Neural cell (in vitro differentiated cells): ENCODE measurements at regions not wholly inside any gene's neighbourhood (a gene's known extent, or its start where the extent isn't known, plus 50 kb on each side); places are given as distances from the start of the nearest gene placed in this dataset.

Source experiments
- H2AFZ ChIP-seq: fragments of 200-600, 300-800 bp; sonication (generic), shearing (Covaris generic); 2 replicates; pipeline ENCODE4 v1.6.0; 2014; ENCODE audit warnings: low read depth, mild to moderate bottlenecking, antibody characterized with exemption, low read length, moderate library complexity
- H3F3A ChIP-seq: fragments of 200-600 bp; shearing (Covaris generic); 2 replicates; pipeline ENCODE4 v1.6.1; 2016; ENCODE audit warnings: mild to moderate bottlenecking, moderate library complexity, mixed read lengths, antibody characterized with exemption, low read length; ENCODE audit not compliant: insufficient read depth, poor library complexity, severe bottlenecking
- H3K27ac ChIP-seq: fragments of 200-600, 300-800 bp; sonication (generic), shearing (Covaris generic); 2 replicates; pipeline ENCODE4 v1.5.1; 2014; ENCODE audit warnings: mild to moderate bottlenecking, low read length, moderate library complexity
- H3K27me3 ChIP-seq: fragments of 300-800, 200-600 bp; sonication (generic), shearing (Covaris generic); 2 replicates; pipeline ENCODE4 v1.6.0; 2014; ENCODE audit warnings: mild to moderate bottlenecking, low read depth, low read length, moderate library complexity; ENCODE audit not compliant: insufficient read depth
- H3K36me3 ChIP-seq: fragments of 300-800, 200-600 bp; sonication (generic), shearing (Covaris generic); 2 replicates; pipeline ENCODE4 v1.5.1; 2014; ENCODE audit warnings: mild to moderate bottlenecking, antibody characterized with exemption, low read length, moderate library complexity; ENCODE audit not compliant: insufficient read depth
- H3K4me2 ChIP-seq: fragments of 300-800, 200-600 bp; sonication (generic), shearing (Covaris generic); 2 replicates; pipeline ENCODE4 v1.6.0; 2014; ENCODE audit warnings: mild to moderate bottlenecking, low read length
- H3K4me3 ChIP-seq: fragments of 300-800, 200-600 bp; sonication (generic), shearing (Covaris generic); 2 replicates; pipeline ENCODE4 v1.5.1; 2014; ENCODE audit warnings: mild to moderate bottlenecking, low read length, moderate library complexity
- H3K79me2 ChIP-seq: fragments of 200-600 bp; shearing (Covaris generic); replicated peaks from 2 replicates; pipeline ENCODE4 v1.6.0; 2014; ENCODE audit warnings: mild to moderate bottlenecking, low read length, moderate library complexity; ENCODE audit not compliant: insufficient read depth
- H3K9ac ChIP-seq: fragments of 300-800, 200-600 bp; sonication (generic), shearing (Covaris generic); 2 replicates; pipeline ENCODE4 v1.6.1; 2016; ENCODE audit warnings: mild to moderate bottlenecking, low read length, mixed read lengths
- H3K9me2 ChIP-seq: fragments of 200-600 bp; shearing (Covaris generic); 2 replicates; pipeline ENCODE4 v1.6.1; 2016; ENCODE audit warnings: mild to moderate bottlenecking, low read length, mixed read lengths; ENCODE audit not compliant: insufficient read depth
- H3K9me3 ChIP-seq: fragments of 200-600, 300-800 bp; sonication (generic), shearing (Covaris generic); 2 replicates; pipeline ENCODE4 v1.6.1; 2016; ENCODE audit warnings: mild to moderate bottlenecking, mixed run types, low read length, moderate library complexity, mixed read lengths
- H4K20me1 ChIP-seq: fragments of 200-600 bp; shearing (Covaris generic); 2 replicates; pipeline ENCODE4 v1.6.1; 2016; ENCODE audit warnings: mild to moderate bottlenecking, mixed run types; ENCODE audit not compliant: insufficient read depth
- CTCF ChIP-seq: fragments of 450-650 bp; IDR thresholded peaks from 2 replicates; pipeline ENCODE4 v1.5.1; 2014; ENCODE audit warnings: antibody characterized with exemption, mild to moderate bottlenecking, moderate library complexity; ENCODE audit not compliant: poor library complexity, severe bottlenecking
- EP300 ChIP-seq: fragments of 450-650 bp; conservative IDR thresholded peaks from 2 replicates; pipeline ENCODE4 v1.6.1; 2014; ENCODE audit warnings: antibody characterized with exemption, mild to moderate bottlenecking, moderate library complexity; ENCODE audit not compliant: poor library complexity, severe bottlenecking
- EZH2 ChIP-seq: fragments of 200-600, 300-800 bp; shearing (Covaris generic), sonication (generic); IDR thresholded peaks from 2 replicates; pipeline ENCODE4 v1.6.1; 2014; ENCODE audit warnings: antibody characterized with exemption, low read length, borderline replicate concordance, mild to moderate bottlenecking; ENCODE audit not compliant: insufficient read depth, poor library complexity, severe bottlenecking
- MXI1 ChIP-seq: fragments of 450-650 bp; conservative IDR thresholded peaks from 2 replicates; pipeline ENCODE4 v1.6.1; 2014; ENCODE audit warnings: antibody characterized with exemption, mild to moderate bottlenecking; ENCODE audit not compliant: poor library complexity, severe bottlenecking
- POLR2AphosphoS5 ChIP-seq: IDR thresholded peaks from 2 replicates; pipeline ENCODE4 v1.6.1; 2012
- RAD21 ChIP-seq: fragments of 450-650 bp; conservative IDR thresholded peaks from 2 replicates; pipeline ENCODE4 v1.6.1; 2014; ENCODE audit warnings: antibody characterized with exemption, mild to moderate bottlenecking, moderate library complexity
- REST ChIP-seq: IDR thresholded peaks from 2 replicates; pipeline ENCODE4 v1.6.1; 2012; ENCODE audit warnings: borderline replicate concordance
- SMC3 ChIP-seq: fragments of 450-650 bp; conservative IDR thresholded peaks from 2 replicates; pipeline ENCODE4 v1.6.1; 2014; ENCODE audit warnings: antibody characterized with exemption, mild to moderate bottlenecking, moderate library complexity; ENCODE audit not compliant: poor library complexity
- TAF1 ChIP-seq: IDR thresholded peaks from 2 replicates; pipeline ENCODE4 v1.6.1; 2012; ENCODE audit warnings: low read depth

GRCh38 chr13:67554286-67554685, 324.1 kb upstream of the PCDH9 start:
- H4K20me1 ChIP-seq: no peaks in the 10 kb centered on the region

GRCh38 chr13:67549331-67549730, 319.2 kb upstream of the PCDH9 start:
- H3K9ac ChIP-seq: no peak overlapping the region

More at GRCh38 chr13:67554286-67554685, 324.1 kb upstream of the PCDH9 start:
- H2AFZ ChIP-seq: no peak overlapping the region
- no peak for TF ChIP-seq CTCF
- TF ChIP-seq EP300: no peak
- TF ChIP-seq SMC3: no peak
- TF ChIP-seq REST: no peak
- TF ChIP-seq RAD21: no peak
- TF ChIP-seq EZH2: no peak
- no peak for TF ChIP-seq TAF1
- TF ChIP-seq MXI1: no peak
- no peak for TF ChIP-seq POLR2AphosphoS5
- no peaks in the 10 kb centered on the region for H3K79me2 ChIP-seq
- H3K27ac ChIP-seq: no peak overlapping the region
- no peak overlapping the region for H3K4me2 ChIP-seq
- no peaks in the 10 kb centered on the region for H3K27me3 ChIP-seq
- H3K4me3 ChIP-seq: no peak overlapping the region
- no peaks in the 10 kb centered on the region for H3K9me2 ChIP-seq
- H3K9me3 ChIP-seq: no peaks in the 10 kb centered on the region
- no peaks in the 10 kb centered on the region for H3F3A ChIP-seq
- H3K9ac ChIP-seq: no peak overlapping the region
- H3K36me3 ChIP-seq: no peaks in the 10 kb centered on the region

GRCh38 chr13:67538906-67539305, 308.8 kb upstream of the PCDH9 start:
- H3K9ac ChIP-seq: no peak overlapping the region
- H4K20me1 ChIP-seq: no peaks in the 10 kb centered on the region
- H2AFZ ChIP-seq: no peak overlapping the region
- H3K36me3 ChIP-seq: no peaks in the 10 kb centered on the region
- H3K9me2 ChIP-seq: no peaks in the 10 kb centered on the region
- H3K79me2 ChIP-seq: no peaks in the 10 kb centered on the region
- H3K27ac ChIP-seq: no peak overlapping the region
- TF ChIP-seq SMC3: no peak
- no peak overlapping the region for H3K4me2 ChIP-seq
- H3K9me3 ChIP-seq: no peaks in the 10 kb centered on the region
- H3K27me3 ChIP-seq: no peaks in the 10 kb centered on the region
- no peak overlapping the region for H3K4me3 ChIP-seq
- no peaks in the 10 kb centered on the region for H3F3A ChIP-seq

More at GRCh38 chr13:67549331-67549730, 319.2 kb upstream of the PCDH9 start:
- Histone ChIP-seq H3K9me2 (no peaks in the 10 kb centered on the region), H3K4me2 (no peak overlapping the region), H3K79me2 (no peaks in the 10 kb centered on the region), H3K9me3 (no peaks in the 10 kb centered on the region), H2AFZ (no peak overlapping the region), H3F3A (no peaks in the 10 kb centered on the region), H3K4me3 (no peak overlapping the region), H3K27ac (no peak overlapping the region), H3K27me3 (no peaks in the 10 kb centered on the region), H4K20me1 (no peaks in the 10 kb centered on the region), H3K36me3 (no peaks in the 10 kb centered on the region)
- TF ChIP-seq SMC3: no peak
- TF ChIP-seq EZH2: no peak
